ENCODE measurements at regions not wholly inside any gene's neighbourhood (a gene's known extent, or its start where the extent isn't known, plus 50 kb on each side); places are given as distances from the start of the nearest gene placed in this dataset.

GRCh38 chr10:78981970-78982281 is 86.8 kb upstream of the ZMIZ1 start:
- Histone ChIP-seq H3K4me3 (ENCODE audit: low read length) (no peak overlapping the region), H3K27me3 (ENCODE audit: control insufficient read depth, insufficient read depth, low read length) (no peaks in the 10 kb centered on the region), H3K4me1 (ENCODE audit: control insufficient read depth, insufficient read depth, low read length) (peaks cover 3% of the 10 kb centered on the region; the same call in 1 of the 2 replicates), H3K36me3 (ENCODE audit: control insufficient read depth, insufficient read depth, low read length) (no peaks in the 10 kb centered on the region), H3K27ac (ENCODE audit: low read length) (no peak overlapping the region), H3K9me3 (ENCODE audit: control insufficient read depth, insufficient read depth, low read length) (no peaks in the 10 kb centered on the region)
- no CpG with 5 or more reads among the region's 4 CpGs for WGBS (ENCODE audit: insufficient coverage, insufficient read length)
- no peak for DNase-seq (ENCODE audit: low read depth, low spot score)

GRCh38 chr10:78982726-78983125 is 86.0 kb upstream of the ZMIZ1 start:
- no peak overlapping the region for H3K27ac ChIP-seq (ENCODE audit: low read length)
- peaks cover 3% of the 10 kb centered on the region; the same call in 1 of the 2 replicates for H3K4me1 ChIP-seq (ENCODE audit: control insufficient read depth, insufficient read depth, low read length)
- H3K27me3 ChIP-seq (ENCODE audit: control insufficient read depth, insufficient read depth, low read length) = no peaks in the 10 kb centered on the region
- no peaks in the 10 kb centered on the region for H3K36me3 ChIP-seq (ENCODE audit: control insufficient read depth, insufficient read depth, low read length)
- no peak overlapping the region for H3K4me3 ChIP-seq (ENCODE audit: low read length)
- no peaks in the 10 kb centered on the region for H3K9me3 ChIP-seq (ENCODE audit: control insufficient read depth, insufficient read depth, low read length)
- WGBS (ENCODE audit: insufficient coverage, insufficient read length) = no CpG with 5 or more reads among the region's 6 CpGs
- no peak for DNase-seq (ENCODE audit: low read depth, low spot score)

GRCh38 chr10:78983608-78984007 is 85.2 kb upstream of the ZMIZ1 start:
- Histone ChIP-seq H3K36me3 (ENCODE audit: control insufficient read depth, insufficient read depth, low read length) (no peaks in the 10 kb centered on the region), H3K9me3 (ENCODE audit: control insufficient read depth, insufficient read depth, low read length) (no peaks in the 10 kb centered on the region), H3K4me1 (ENCODE audit: control insufficient read depth, insufficient read depth, low read length) (peaks cover 3% of the 10 kb centered on the region; the same call in 1 of the 2 replicates), H3K4me3 (ENCODE audit: low read length) (no peak overlapping the region), H3K27me3 (ENCODE audit: control insufficient read depth, insufficient read depth, low read length) (no peaks in the 10 kb centered on the region), H3K27ac (ENCODE audit: low read length) (no peak overlapping the region)
- no peak for DNase-seq (ENCODE audit: low read depth, low spot score)
- WGBS (ENCODE audit: insufficient coverage, insufficient read length) = no CpG with 5 or more reads among the region's 4 CpGs

- Histone ChIP-seq H3K4me1 (ENCODE audit: control insufficient read depth, insufficient read depth, low read length) (peaks cover 3% of the 10 kb centered on the region; the same call in 1 of the 2 replicates), H3K27me3 (ENCODE audit: control insufficient read depth, insufficient read depth, low read length) (no peaks in the 10 kb centered on the region), H3K27ac (ENCODE audit: low read length) (no peak overlapping the region), H3K4me3 (ENCODE audit: low read length) (no peak overlapping the region), H3K9me3 (ENCODE audit: control insufficient read depth, insufficient read depth, low read length) (no peaks in the 10 kb centered on the region), H3K36me3 (ENCODE audit: control insufficient read depth, insufficient read depth, low read length) (no peaks in the 10 kb centered on the region)
- DNase-seq (ENCODE audit: low read depth, low spot score) = no peak
- WGBS (ENCODE audit: insufficient coverage, insufficient read length) = no CpG with 5 or more reads among the region's 8 CpGs
Measured at GRCh38 chr10:78985973-78986818, 82.6 kb upstream of the ZMIZ1 start.

GRCh38 chr10:78991187-78991586 is 77.6 kb upstream of the ZMIZ1 start:
- Histone ChIP-seq H3K9me3 (ENCODE audit: control insufficient read depth, insufficient read depth, low read length) (no peaks in the 10 kb centered on the region), H3K27me3 (ENCODE audit: control insufficient read depth, insufficient read depth, low read length) (no peaks in the 10 kb centered on the region), H3K27ac (ENCODE audit: low read length) (no peak overlapping the region), H3K4me3 (ENCODE audit: low read length) (no peak overlapping the region), H3K36me3 (ENCODE audit: control insufficient read depth, insufficient read depth, low read length) (no peaks in the 10 kb centered on the region), H3K4me1 (ENCODE audit: control insufficient read depth, insufficient read depth, low read length) (no peaks in the 10 kb centered on the region)
- DNase-seq (ENCODE audit: low read depth, low spot score) = no peak
- WGBS (ENCODE audit: insufficient coverage, insufficient read length) = no CpG with 5 or more reads among the region's 1 CpG

GRCh38 chr10:78992333-78992732 is 76.4 kb upstream of the ZMIZ1 start:
- Histone ChIP-seq H3K36me3 (ENCODE audit: control insufficient read depth, insufficient read depth, low read length) (no peaks in the 10 kb centered on the region), H3K4me3 (ENCODE audit: low read length) (no peak overlapping the region), H3K9me3 (ENCODE audit: control insufficient read depth, insufficient read depth, low read length) (no peaks in the 10 kb centered on the region), H3K27ac (ENCODE audit: low read length) (no peak overlapping the region), H3K4me1 (ENCODE audit: control insufficient read depth, insufficient read depth, low read length) (no peaks in the 10 kb centered on the region), H3K27me3 (ENCODE audit: control insufficient read depth, insufficient read depth, low read length) (no peaks in the 10 kb centered on the region)
- WGBS (ENCODE audit: insufficient coverage, insufficient read length) = no CpG with 5 or more reads among the region's 6 CpGs
- DNase-seq (ENCODE audit: low read depth, low spot score) = no peak

- Histone ChIP-seq H3K27me3 (ENCODE audit: control insufficient read depth, insufficient read depth, low read length) (no peaks in the 10 kb centered on the region), H3K27ac (ENCODE audit: low read length) (no peak overlapping the region), H3K9me3 (ENCODE audit: control insufficient read depth, insufficient read depth, low read length) (no peaks in the 10 kb centered on the region), H3K4me1 (ENCODE audit: control insufficient read depth, insufficient read depth, low read length) (no peaks in the 10 kb centered on the region), H3K36me3 (ENCODE audit: control insufficient read depth, insufficient read depth, low read length) (no peaks in the 10 kb centered on the region), H3K4me3 (ENCODE audit: low read length) (no peak overlapping the region)
- DNase-seq (ENCODE audit: low read depth, low spot score) = no peak
- WGBS (ENCODE audit: insufficient coverage, insufficient read length) = no CpG with 5 or more reads among the region's 10 CpGs
Measured at GRCh38 chr10:78993261-78993945, 75.4 kb upstream of the ZMIZ1 start.

GRCh38 chr10:78995987-78996791 is 72.6 kb upstream of the ZMIZ1 start:
- H3K9me3 ChIP-seq (ENCODE audit: control insufficient read depth, insufficient read depth, low read length) = no peaks in the 10 kb centered on the region
- no peaks in the 10 kb centered on the region for H3K36me3 ChIP-seq (ENCODE audit: control insufficient read depth, insufficient read depth, low read length)
- H3K27me3 ChIP-seq (ENCODE audit: control insufficient read depth, insufficient read depth, low read length) = no peaks in the 10 kb centered on the region
- WGBS (ENCODE audit: insufficient coverage, insufficient read length) = no CpG with 5 or more reads among the region's 14 CpGs
- H3K4me1 ChIP-seq (ENCODE audit: control insufficient read depth, insufficient read depth, low read length) = no peaks in the 10 kb centered on the region
- no peak overlapping the region for H3K4me3 ChIP-seq (ENCODE audit: low read length)
- H3K27ac ChIP-seq (ENCODE audit: low read length) = no peak overlapping the region
- no peak for DNase-seq (ENCODE audit: low read depth, low spot score)

GRCh38 chr10:78996792-78997129 is 72.0 kb upstream of the ZMIZ1 start:
- no peak for DNase-seq (ENCODE audit: low read depth, low spot score)
- H3K4me3 ChIP-seq (ENCODE audit: low read length) = no peak overlapping the region
- no CpG with 5 or more reads among the region's 3 CpGs for WGBS (ENCODE audit: insufficient coverage, insufficient read length)
- no peaks in the 10 kb centered on the region for H3K27me3 ChIP-seq (ENCODE audit: control insufficient read depth, insufficient read depth, low read length)
- H3K4me1 ChIP-seq (ENCODE audit: control insufficient read depth, insufficient read depth, low read length) = no peaks in the 10 kb centered on the region
- H3K27ac ChIP-seq (ENCODE audit: low read length) = no peak overlapping the region
- no peaks in the 10 kb centered on the region for H3K9me3 ChIP-seq (ENCODE audit: control insufficient read depth, insufficient read depth, low read length)
- no peaks in the 10 kb centered on the region for H3K36me3 ChIP-seq (ENCODE audit: control insufficient read depth, insufficient read depth, low read length)
